ENCODE measurements at regions not wholly inside any gene's neighbourhood (a gene's known extent, or its start where the extent isn't known, plus 50 kb on each side); places are given as distances from the start of the nearest gene placed in this dataset.
"Not testable (repeated sequence)": the region's sequence is repeated elsewhere in the genome, so short reads cannot be mapped to it uniquely, and the experiment has no call there.

DNA sequence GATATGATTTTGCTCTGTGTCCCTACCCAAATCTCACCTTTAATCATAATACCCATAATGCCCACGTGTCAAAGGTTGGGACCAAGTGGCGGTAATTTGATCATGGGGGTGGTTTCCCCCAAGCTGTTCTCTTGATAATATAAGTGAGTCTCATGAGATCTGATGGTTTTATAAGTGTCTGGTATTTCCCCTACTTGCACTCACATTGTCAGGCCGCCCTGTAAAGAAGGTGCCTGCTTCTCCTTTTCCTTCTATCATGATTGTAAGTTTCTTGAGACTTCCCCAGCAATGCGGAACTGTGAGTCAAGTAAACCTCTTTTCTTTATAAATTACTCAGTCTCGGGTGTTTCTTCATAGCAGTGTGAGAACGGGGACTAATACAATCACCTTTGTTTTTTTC lies 279.8 kb downstream of the ARPP21 start:
- Histone ChIP-seq H3K36me3 (ENCODE audit: control insufficient read depth in 1 of 2, insufficient read depth in 2 of 2, low read length in 2 of 2) (no peaks in the 10 kb centered on the region), H3K27me3 (ENCODE audit: low read depth, low read length) (no peaks in the 10 kb centered on the region)

DNA sequence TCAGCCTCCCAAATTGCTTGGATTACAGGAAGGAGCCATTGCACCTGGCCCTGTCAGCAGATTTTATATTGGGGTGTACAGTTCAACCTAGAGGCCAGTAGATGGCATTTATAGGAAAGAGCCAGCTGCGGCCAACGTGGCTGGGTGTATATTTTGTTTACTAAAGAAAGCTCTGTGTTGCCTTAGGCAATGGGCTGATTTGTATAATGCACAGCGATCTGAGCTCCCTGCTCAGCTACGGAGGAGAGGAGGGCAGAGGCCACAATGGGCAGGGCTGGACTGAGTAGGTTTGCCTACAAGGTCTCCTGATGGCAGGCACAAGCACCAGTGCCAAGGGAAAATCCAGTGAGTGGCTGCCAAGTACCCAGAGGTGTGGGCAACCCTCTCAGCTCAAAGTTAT lies 282.4 kb downstream of the ARPP21 start:
- H3K4me1 ChIP-seq (ENCODE audit: control insufficient read depth in 1 of 2, insufficient read depth in 2 of 2, low read length in 2 of 2) = no peaks in the 10 kb centered on the region
- no peak overlapping the region for H3K27ac ChIP-seq (ENCODE audit: low read length)
- peaks cover 0 to 4% of the 10 kb centered on the region in 2 donors for H3K9me3 ChIP-seq (ENCODE audit: control insufficient read depth in 1 of 2, low read length in 2 of 2)
- H3K4me3 ChIP-seq (ENCODE audit: low read depth in 1 of 2, low read length in 2 of 2) = no peak overlapping the region
- H3K36me3 ChIP-seq (ENCODE audit: control insufficient read depth in 1 of 2, insufficient read depth in 2 of 2, low read length in 2 of 2) = no peaks in the 10 kb centered on the region
- no peaks in the 10 kb centered on the region for H3K27me3 ChIP-seq (ENCODE audit: low read depth, low read length)

More for the DNA sequence above, 279.8 kb downstream of the ARPP21 start:
- no peaks in the 10 kb centered on the region for H3K4me1 ChIP-seq (ENCODE audit: control insufficient read depth in 1 of 2, insufficient read depth in 2 of 2, low read length in 2 of 2)
- H3K27ac ChIP-seq (ENCODE audit: low read length) = no peak overlapping the region
- peaks cover 0 to 4% of the 10 kb centered on the region in 2 donors for H3K9me3 ChIP-seq (ENCODE audit: control insufficient read depth in 1 of 2, low read length in 2 of 2)
- no peak overlapping the region for H3K4me3 ChIP-seq (ENCODE audit: low read depth in 1 of 2, low read length in 2 of 2)

DNA sequence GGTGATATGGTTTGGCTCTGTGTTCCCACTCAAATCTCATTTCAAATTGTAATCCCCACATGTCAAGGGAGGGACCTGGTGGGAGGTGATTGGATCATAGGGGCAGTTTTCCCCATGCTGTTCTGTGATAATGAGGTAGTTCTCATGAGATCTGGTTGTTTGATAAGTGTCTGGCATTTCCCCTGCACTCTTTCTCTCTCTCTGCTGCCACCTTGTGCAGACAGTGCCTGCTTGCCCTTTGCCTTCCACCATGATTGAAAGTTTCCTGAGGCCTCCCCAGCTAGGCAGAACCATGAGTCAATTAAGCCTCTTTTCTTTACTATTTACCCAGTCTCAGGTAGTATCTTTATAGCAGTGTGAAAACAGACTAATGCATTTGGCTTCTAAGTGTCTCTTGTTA lies 284.7 kb downstream of the ARPP21 start:
- H3K27ac ChIP-seq (ENCODE audit: low read length); H3K27me3 ChIP-seq (ENCODE audit: low read depth, low read length); H3K4me3 ChIP-seq (ENCODE audit: low read depth in 1 of 2, low read length in 2 of 2); H3K9me3 ChIP-seq (ENCODE audit: control insufficient read depth in 1 of 2, low read length in 2 of 2); H3K4me1 ChIP-seq (ENCODE audit: control insufficient read depth in 1 of 2, insufficient read depth in 2 of 2, low read length in 2 of 2); H3K36me3 ChIP-seq (ENCODE audit: control insufficient read depth in 1 of 2, insufficient read depth in 2 of 2, low read length in 2 of 2): not testable (repeated sequence)

DNA sequence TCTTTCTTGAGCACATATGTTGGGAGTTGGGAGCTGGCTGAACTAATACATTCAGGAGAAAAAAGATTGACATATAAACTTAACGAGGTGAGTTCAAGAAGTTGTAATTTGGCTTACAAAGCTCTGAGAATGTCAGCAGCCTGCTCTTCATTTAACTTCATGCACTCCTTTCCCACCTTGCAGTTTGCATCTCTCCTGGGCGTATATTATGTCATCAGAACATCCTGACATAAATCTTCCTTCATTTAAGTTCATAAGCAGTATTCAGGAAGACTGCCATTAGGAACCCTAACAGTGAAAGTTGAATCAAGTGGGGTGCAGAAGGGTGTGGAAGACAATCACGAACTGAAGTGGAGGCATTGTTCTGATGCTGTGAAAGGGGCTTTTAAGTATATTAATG lies 288.1 kb downstream of the ARPP21 start:
- Histone ChIP-seq H3K36me3 (ENCODE audit: control insufficient read depth in 1 of 2, insufficient read depth in 2 of 2, low read length in 2 of 2) (no peaks in the 10 kb centered on the region), H3K4me1 (ENCODE audit: control insufficient read depth in 1 of 2, insufficient read depth in 2 of 2, low read length in 2 of 2) (no peaks in the 10 kb centered on the region), H3K27me3 (ENCODE audit: low read depth, low read length) (no peaks in the 10 kb centered on the region), H3K4me3 (ENCODE audit: low read depth in 1 of 2, low read length in 2 of 2) (no peak overlapping the region), H3K9me3 (ENCODE audit: control insufficient read depth in 1 of 2, low read length in 2 of 2) (no peaks in the 10 kb centered on the region), H3K27ac (ENCODE audit: low read length) (no peak overlapping the region)

- Histone ChIP-seq H3K9me3 (ENCODE audit: control insufficient read depth in 1 of 2, low read length in 2 of 2) (no peaks in the 10 kb centered on the region), H3K36me3 (ENCODE audit: control insufficient read depth in 1 of 2, insufficient read depth in 2 of 2, low read length in 2 of 2) (no peaks in the 10 kb centered on the region)
Observed at GRCh38 chr3:35929158-35929557, 289.8 kb downstream of the ARPP21 start.

GRCh38 chr3:35931867-35932266 lies 292.5 kb downstream of the ARPP21 start:
- H3K36me3 ChIP-seq (ENCODE audit: control insufficient read depth in 1 of 2, insufficient read depth in 2 of 2, low read length in 2 of 2) = no peaks in the 10 kb centered on the region
- no peaks in the 10 kb centered on the region for H3K4me1 ChIP-seq (ENCODE audit: control insufficient read depth in 1 of 2, insufficient read depth in 2 of 2, low read length in 2 of 2)
- no peak overlapping the region for H3K27ac ChIP-seq (ENCODE audit: low read length)
- no peaks in the 10 kb centered on the region for H3K9me3 ChIP-seq (ENCODE audit: control insufficient read depth in 1 of 2, low read length in 2 of 2)
- H3K4me3 ChIP-seq (ENCODE audit: low read depth in 1 of 2, low read length in 2 of 2) = no peak overlapping the region
- H3K27me3 ChIP-seq (ENCODE audit: low read depth, low read length) = no peaks in the 10 kb centered on the region

More at GRCh38 chr3:35929158-35929557, 289.8 kb downstream of the ARPP21 start:
- Histone ChIP-seq H3K4me3 (ENCODE audit: low read depth in 1 of 2, low read length in 2 of 2) (no peak overlapping the region), H3K27ac (ENCODE audit: low read length) (no peak overlapping the region), H3K4me1 (ENCODE audit: control insufficient read depth in 1 of 2, insufficient read depth in 2 of 2, low read length in 2 of 2) (no peaks in the 10 kb centered on the region), H3K27me3 (ENCODE audit: low read depth, low read length) (no peaks in the 10 kb centered on the region)

GRCh38 chr3:35932995-35933394 lies 293.7 kb downstream of the ARPP21 start:
- H3K36me3 ChIP-seq (ENCODE audit: control insufficient read depth in 1 of 2, insufficient read depth in 2 of 2, low read length in 2 of 2) = no peaks in the 10 kb centered on the region
- no peak overlapping the region for H3K4me3 ChIP-seq (ENCODE audit: low read depth in 1 of 2, low read length in 2 of 2)
- H3K9me3 ChIP-seq (ENCODE audit: control insufficient read depth in 1 of 2, low read length in 2 of 2) = no peaks in the 10 kb centered on the region
- no peaks in the 10 kb centered on the region for H3K4me1 ChIP-seq (ENCODE audit: control insufficient read depth in 1 of 2, insufficient read depth in 2 of 2, low read length in 2 of 2)
- no peaks in the 10 kb centered on the region for H3K27me3 ChIP-seq (ENCODE audit: low read depth, low read length)
- no peak overlapping the region for H3K27ac ChIP-seq (ENCODE audit: low read length)

DNA sequence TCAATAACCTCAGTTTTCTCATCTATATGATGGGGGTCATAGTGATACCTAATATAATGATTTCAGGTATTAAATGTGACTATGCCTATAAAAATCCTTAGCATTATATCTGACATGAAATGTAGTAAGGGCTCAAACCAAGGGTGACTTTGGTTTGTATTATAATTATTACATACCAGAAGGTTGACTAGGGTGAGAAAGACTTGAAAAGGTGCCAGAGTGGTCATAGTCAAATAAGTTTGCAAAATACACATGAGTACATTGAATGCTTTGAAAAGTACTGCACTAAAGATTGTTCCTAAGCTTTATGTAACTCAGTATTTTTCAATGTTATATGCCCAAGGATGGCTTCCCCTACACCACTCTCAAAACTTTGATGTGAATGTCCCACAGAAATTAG lies 297.2 kb downstream of the ARPP21 start:
- no peaks in the 10 kb centered on the region for H3K27me3 ChIP-seq (ENCODE audit: low read depth, low read length)
- no peaks in the 10 kb centered on the region for H3K9me3 ChIP-seq (ENCODE audit: control insufficient read depth in 1 of 2, low read length in 2 of 2)
- no peaks in the 10 kb centered on the region for H3K4me1 ChIP-seq (ENCODE audit: control insufficient read depth in 1 of 2, insufficient read depth in 2 of 2, low read length in 2 of 2)
- H3K36me3 ChIP-seq (ENCODE audit: control insufficient read depth in 1 of 2, insufficient read depth in 2 of 2, low read length in 2 of 2) = no peaks in the 10 kb centered on the region
- H3K4me3 ChIP-seq (ENCODE audit: low read depth in 1 of 2, low read length in 2 of 2) = no peak overlapping the region
- no peak overlapping the region for H3K27ac ChIP-seq (ENCODE audit: low read length)

DNA sequence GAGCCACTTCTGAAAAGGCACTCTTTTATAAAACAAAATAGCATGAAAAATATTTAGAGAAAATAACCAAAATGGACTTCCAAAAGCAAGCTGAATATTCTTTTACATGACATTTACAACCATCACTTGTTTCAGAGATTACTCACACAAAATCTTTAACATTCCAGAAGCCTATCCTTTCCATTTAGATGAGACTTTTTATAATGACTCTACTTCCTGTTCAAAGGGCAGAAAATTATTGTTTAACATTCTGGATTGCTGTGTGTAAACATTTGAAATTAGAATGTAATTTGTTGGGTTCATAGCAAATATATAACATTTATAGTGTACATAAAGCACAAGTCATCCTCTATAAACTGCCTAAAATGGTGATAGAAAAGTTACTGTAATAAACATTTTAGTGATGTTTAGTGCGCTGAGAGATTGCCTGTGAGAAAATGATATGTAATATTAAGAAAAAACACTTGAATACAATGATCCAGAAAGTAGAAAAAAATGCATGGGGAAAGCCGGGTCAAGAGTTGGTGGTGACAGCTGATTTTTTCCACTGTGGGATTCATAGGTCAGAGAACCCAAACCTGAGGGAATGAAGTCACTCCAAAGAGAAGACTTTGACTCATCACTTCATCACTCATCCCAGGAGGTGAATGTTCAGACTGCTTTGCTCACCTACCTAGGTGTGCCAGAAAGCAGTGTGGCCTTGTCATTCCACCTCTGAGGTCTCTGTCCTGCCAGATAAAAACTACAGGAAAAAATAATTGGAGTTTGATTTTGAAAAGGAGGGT lies 305.8 kb downstream of the ARPP21 start:
- H3K36me3 ChIP-seq (ENCODE audit: control insufficient read depth in 1 of 2, insufficient read depth in 2 of 2, low read length in 2 of 2) = no peaks in the 10 kb centered on the region
- no peaks in the 10 kb centered on the region for H3K9me3 ChIP-seq (ENCODE audit: control insufficient read depth in 1 of 2, low read length in 2 of 2)
- no peaks in the 10 kb centered on the region for H3K27me3 ChIP-seq (ENCODE audit: low read depth, low read length)
- H3K4me3 ChIP-seq (ENCODE audit: low read depth in 1 of 2, low read length in 2 of 2) = no peak overlapping the region
- H3K4me1 ChIP-seq (ENCODE audit: control insufficient read depth in 1 of 2, insufficient read depth in 2 of 2, low read length in 2 of 2) = no peaks in the 10 kb centered on the region
- no peak overlapping the region for H3K27ac ChIP-seq (ENCODE audit: low read length)

- Histone ChIP-seq H3K4me3 (ENCODE audit: low read depth in 1 of 2, low read length in 2 of 2) (no peak overlapping the region), H3K27ac (ENCODE audit: low read length) (no peak overlapping the region), H3K4me1 (ENCODE audit: control insufficient read depth in 1 of 2, insufficient read depth in 2 of 2, low read length in 2 of 2) (no peaks in the 10 kb centered on the region), H3K27me3 (ENCODE audit: low read depth, low read length) (no peaks in the 10 kb centered on the region), H3K36me3 (ENCODE audit: control insufficient read depth in 1 of 2, insufficient read depth in 2 of 2, low read length in 2 of 2) (no peaks in the 10 kb centered on the region), H3K9me3 (ENCODE audit: control insufficient read depth in 1 of 2, low read length in 2 of 2) (no peaks in the 10 kb centered on the region)
Observed at GRCh38 chr3:35946121-35946853, 307.0 kb downstream of the ARPP21 start.

DNA sequence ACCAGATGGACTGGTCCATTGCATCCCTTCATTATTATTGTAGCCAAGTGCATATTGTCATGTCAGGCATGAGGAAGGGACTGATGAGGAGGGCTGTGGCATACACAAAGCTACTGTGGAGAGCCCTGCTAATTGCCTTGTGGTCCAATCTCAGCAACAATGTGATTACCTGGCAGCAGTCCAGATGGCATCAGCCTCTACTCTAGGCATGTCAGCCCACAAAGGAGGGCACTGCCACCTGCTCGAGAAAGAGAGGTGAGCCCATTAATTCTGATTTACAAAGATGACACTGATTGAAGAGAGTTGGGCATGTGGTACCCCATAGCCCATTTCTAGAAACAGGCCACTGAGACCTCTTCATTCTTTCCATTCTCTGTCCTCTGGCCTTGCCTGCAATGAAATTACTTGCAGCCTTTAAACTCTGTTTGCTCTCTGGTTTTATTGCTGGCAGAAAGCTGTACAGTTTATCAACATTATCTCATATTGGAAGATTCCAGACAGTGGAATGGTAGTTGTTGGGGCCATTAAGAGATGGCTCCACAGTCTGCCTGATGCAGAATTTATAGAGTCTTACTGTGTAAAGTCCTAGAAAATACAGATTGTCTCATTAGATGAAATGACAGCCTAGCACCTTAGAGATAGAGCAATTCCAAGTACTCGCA lies 307.7 kb downstream of the ARPP21 start:
- H3K27me3 ChIP-seq (ENCODE audit: low read depth, low read length) = no peaks in the 10 kb centered on the region
- no peak overlapping the region for H3K4me3 ChIP-seq (ENCODE audit: low read depth in 1 of 2, low read length in 2 of 2)
- H3K9me3 ChIP-seq (ENCODE audit: control insufficient read depth in 1 of 2, low read length in 2 of 2) = no peaks in the 10 kb centered on the region
- no peaks in the 10 kb centered on the region for H3K36me3 ChIP-seq (ENCODE audit: control insufficient read depth in 1 of 2, insufficient read depth in 2 of 2, low read length in 2 of 2)
- H3K27ac ChIP-seq (ENCODE audit: low read length) = no peak overlapping the region
- H3K4me1 ChIP-seq (ENCODE audit: control insufficient read depth in 1 of 2, insufficient read depth in 2 of 2, low read length in 2 of 2) = no peaks in the 10 kb centered on the region

Measured in muscle layer of duodenum (tissue), 2 donors.